Astrocyte (in vitro differentiated cells and primary cell): ENCODE measurements at regions not wholly inside any gene's neighbourhood (a gene's known extent, or its start where the extent isn't known, plus 50 kb on each side); places are given as distances from the start of the nearest gene placed in this dataset.

Experiments used
- DNase-seq: peaks from one replicate; pipeline ENCODE4 v3.0.0-alpha.2; 2010; ENCODE audit warnings: low read depth
- FAIRE-seq: peaks from 2 replicates; lab custom pipeline; 2011; peaks lifted over from hg19 to GRCh38; lab: Jason Lieb, UNC
- H2AFZ ChIP-seq: 2 replicates; pipeline ENCODE4 v1.6.0; 2012; ENCODE audit warnings: low read depth, low read length, inconsistent platforms
- H3K27ac ChIP-seq: 2 replicates; pipeline ENCODE4 v1.5.1; 2011; ENCODE audit warnings: low read depth, low read length, inconsistent platforms
- H3K27me3 ChIP-seq: 2 replicates; pipeline ENCODE4 v1.6.0; 2011; ENCODE audit warnings: low read length, inconsistent platforms; ENCODE audit not compliant: insufficient read depth
- H3K36me3 ChIP-seq: 2 replicates; pipeline ENCODE4 v1.5.1; 2011; ENCODE audit warnings: low read length, inconsistent platforms; ENCODE audit not compliant: insufficient read depth
- H3K4me1 ChIP-seq: 2 replicates; pipeline ENCODE4 v1.5.1; 2011; ENCODE audit warnings: low read length, inconsistent platforms; ENCODE audit not compliant: insufficient read depth
- H3K4me2 ChIP-seq: 2 replicates; pipeline ENCODE4 v1.6.0; 2012; ENCODE audit warnings: low read length, inconsistent platforms
- H3K4me3 ChIP-seq: 2 replicates; pipeline ENCODE4 v1.5.1; 2011; ENCODE audit warnings: low read depth, mild to moderate bottlenecking, low read length, inconsistent platforms; ENCODE audit not compliant: insufficient read depth
- H3K79me2 ChIP-seq: 2 replicates; pipeline ENCODE4 v1.6.0; 2012; ENCODE audit warnings: mild to moderate bottlenecking, low read length, inconsistent platforms; ENCODE audit not compliant: insufficient read depth
- H3K9ac ChIP-seq: 2 replicates; pipeline ENCODE4 v1.6.0; 2012; ENCODE audit warnings: mild to moderate bottlenecking, low read length, inconsistent platforms
- H3K9me3 ChIP-seq: 2 replicates; pipeline ENCODE4 v1.5.1; 2012; ENCODE audit warnings: low read depth, mild to moderate bottlenecking, low read length, inconsistent platforms; ENCODE audit not compliant: insufficient read depth
- H4K20me1 ChIP-seq: 2 replicates; pipeline ENCODE4 v1.6.0; 2012; ENCODE audit warnings: low read length, inconsistent platforms; ENCODE audit not compliant: insufficient read depth
- H3K27ac Mint-ChIP-seq: one replicate; pipeline ENCODE4 v1.8.0; 2021; ENCODE audit warnings: mild to moderate bottlenecking, mixed read lengths; ENCODE audit not compliant: unreplicated experiment
- H3K27me3 Mint-ChIP-seq: one replicate; pipeline ENCODE4 v1.8.0; 2021; ENCODE audit warnings: low read depth, mixed read lengths; ENCODE audit not compliant: unreplicated experiment
- H3K36me3 Mint-ChIP-seq: one replicate; pipeline ENCODE4 v1.8.0; 2021; ENCODE audit warnings: low read depth, mixed read lengths; ENCODE audit not compliant: unreplicated experiment
- H3K4me1 Mint-ChIP-seq: one replicate; pipeline ENCODE4 v1.8.0; 2021; ENCODE audit warnings: low read depth, mixed read lengths; ENCODE audit not compliant: unreplicated experiment
- H3K4me3 Mint-ChIP-seq: one replicate; pipeline ENCODE4 v1.8.0; 2021; ENCODE audit warnings: mild to moderate bottlenecking, moderate library complexity, mixed read lengths; ENCODE audit not compliant: unreplicated experiment
- H3K9me3 Mint-ChIP-seq: one replicate; pipeline ENCODE4 v1.8.0; 2021; ENCODE audit warnings: mild to moderate bottlenecking, mixed read lengths; ENCODE audit not compliant: unreplicated experiment
- EZH2 ChIP-seq: IDR thresholded peaks from 2 replicates; pipeline ENCODE4 v1.6.1; 2012; ENCODE audit warnings: mild to moderate bottlenecking, low read length, inconsistent platforms; ENCODE audit not compliant: insufficient read depth
- TF ChIP-seq, protein P1 (sequence below): IDR thresholded peaks from 2 replicates; pipeline ENCODE4 v1.5.1; 2011; ENCODE audit warnings: low read depth, mild to moderate bottlenecking, inconsistent platforms, low read length, moderate library complexity; ENCODE audit not compliant: insufficient read depth

DNA sequence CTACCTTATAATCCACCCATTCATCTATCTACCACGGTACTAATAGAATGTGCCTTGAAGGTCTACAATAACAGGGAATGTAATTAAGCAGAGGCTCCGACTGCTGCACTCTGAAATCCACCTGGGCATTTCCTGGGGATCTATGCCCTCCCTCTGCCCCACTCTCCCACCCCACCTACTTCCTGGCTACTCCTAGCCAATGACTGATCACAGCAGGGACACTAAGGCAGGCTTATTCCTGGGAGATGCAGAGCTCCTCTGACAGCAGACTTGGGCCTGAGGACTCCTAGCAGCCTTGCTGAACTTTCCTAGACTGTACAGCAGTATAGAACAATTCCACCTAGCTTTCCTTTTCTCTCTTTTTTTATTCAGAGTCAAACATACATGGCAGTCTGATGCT, 91.1 kb upstream of the DHRS4 start:
- H3K27ac Mint-ChIP-seq = no peak overlapping the region

DNA sequence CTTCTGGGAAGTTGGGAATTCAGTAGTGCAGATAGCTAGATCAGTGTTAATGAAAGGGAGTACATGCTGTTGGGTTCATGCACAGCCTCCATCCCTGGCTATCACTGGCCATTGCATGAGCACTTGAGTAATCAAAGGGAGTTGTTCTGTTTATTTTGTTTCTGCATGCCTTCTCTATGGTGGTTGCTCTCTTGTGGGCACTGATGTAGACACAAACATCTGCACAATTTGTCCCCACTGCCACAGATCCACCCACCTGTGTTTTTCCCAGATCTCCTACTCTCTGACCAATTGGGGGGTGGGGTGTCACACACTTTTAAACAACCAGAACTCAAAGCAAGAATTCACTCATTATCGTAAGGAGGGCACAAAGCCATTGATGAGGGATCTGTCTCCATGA, 89.7 kb upstream of the DHRS4 start:
- Mint-ChIP-seq H3K9me3 (no peaks in the 10 kb centered on the region), H3K27me3 (peaks cover 5% of the 10 kb centered on the region), H3K27ac (no peak overlapping the region)

More for the DNA sequence above, 91.1 kb upstream of the DHRS4 start:
- Histone ChIP-seq H3K27ac (no peak overlapping the region), H3K79me2 (no peaks in the 10 kb centered on the region), H3K36me3 (no peaks in the 10 kb centered on the region), H4K20me1 (no peaks in the 10 kb centered on the region), H3K4me1 (no peaks in the 10 kb centered on the region), H3K27me3 (no peaks in the 10 kb centered on the region), H2AFZ (no peak overlapping the region), H3K9me3 (no peaks in the 10 kb centered on the region), H3K9ac (no peak overlapping the region), H3K4me2 (no peak overlapping the region), H3K4me3 (no peak overlapping the region)
- Mint-ChIP-seq H3K4me1 (peaks cover 4% of the 10 kb centered on the region), H3K9me3 (no peaks in the 10 kb centered on the region), H3K27me3 (peaks cover 5% of the 10 kb centered on the region), H3K36me3 (no peaks in the 10 kb centered on the region), H3K4me3 (no peak overlapping the region)
- no peak for TF ChIP-seq EZH2
- TF ChIP-seq, protein P1, sequence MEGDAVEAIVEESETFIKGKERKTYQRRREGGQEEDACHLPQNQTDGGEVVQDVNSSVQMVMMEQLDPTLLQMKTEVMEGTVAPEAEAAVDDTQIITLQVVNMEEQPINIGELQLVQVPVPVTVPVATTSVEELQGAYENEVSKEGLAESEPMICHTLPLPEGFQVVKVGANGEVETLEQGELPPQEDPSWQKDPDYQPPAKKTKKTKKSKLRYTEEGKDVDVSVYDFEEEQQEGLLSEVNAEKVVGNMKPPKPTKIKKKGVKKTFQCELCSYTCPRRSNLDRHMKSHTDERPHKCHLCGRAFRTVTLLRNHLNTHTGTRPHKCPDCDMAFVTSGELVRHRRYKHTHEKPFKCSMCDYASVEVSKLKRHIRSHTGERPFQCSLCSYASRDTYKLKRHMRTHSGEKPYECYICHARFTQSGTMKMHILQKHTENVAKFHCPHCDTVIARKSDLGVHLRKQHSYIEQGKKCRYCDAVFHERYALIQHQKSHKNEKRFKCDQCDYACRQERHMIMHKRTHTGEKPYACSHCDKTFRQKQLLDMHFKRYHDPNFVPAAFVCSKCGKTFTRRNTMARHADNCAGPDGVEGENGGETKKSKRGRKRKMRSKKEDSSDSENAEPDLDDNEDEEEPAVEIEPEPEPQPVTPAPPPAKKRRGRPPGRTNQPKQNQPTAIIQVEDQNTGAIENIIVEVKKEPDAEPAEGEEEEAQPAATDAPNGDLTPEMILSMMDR = no peak
- DNase-seq (no peak), FAIRE-seq (no peak)

DNA sequence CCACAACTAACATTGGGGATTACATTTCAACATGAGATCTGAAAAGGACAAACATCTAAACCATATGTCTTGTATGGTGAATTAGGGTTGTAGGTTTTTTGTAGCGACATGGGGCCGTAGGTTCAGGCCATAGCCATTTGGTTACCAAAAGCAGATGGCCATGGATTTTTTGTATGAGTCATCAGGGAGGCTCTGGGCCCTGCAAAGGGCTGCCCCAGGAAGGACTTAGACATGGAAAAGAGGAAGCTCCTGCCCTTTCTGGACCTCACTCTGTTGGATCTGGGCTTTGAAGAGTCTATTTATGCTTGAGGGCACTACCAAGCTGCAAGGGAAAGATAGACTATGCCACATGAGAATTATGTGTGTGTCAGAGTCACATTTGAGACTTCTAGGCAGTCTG, 89.3 kb upstream of the DHRS4 start:
- Histone ChIP-seq H3K27me3 (no peaks in the 10 kb centered on the region), H3K27ac (no peak overlapping the region), H3K36me3 (no peaks in the 10 kb centered on the region), H3K4me1 (no peaks in the 10 kb centered on the region), H3K9ac (no peak overlapping the region), H3K79me2 (no peaks in the 10 kb centered on the region), H3K4me3 (no peak overlapping the region), H3K4me2 (no peak overlapping the region), H4K20me1 (no peaks in the 10 kb centered on the region), H2AFZ (no peak overlapping the region), H3K9me3 (no peaks in the 10 kb centered on the region)
- Mint-ChIP-seq H3K4me1 (peaks cover 4% of the 10 kb centered on the region), H3K36me3 (no peaks in the 10 kb centered on the region), H3K27me3 (peaks cover 6% of the 10 kb centered on the region), H3K4me3 (no peak overlapping the region), H3K27ac (no peak overlapping the region), H3K9me3 (no peaks in the 10 kb centered on the region)
- DNase-seq (no peak), FAIRE-seq (no peak)
- no peak for TF ChIP-seq EZH2
- TF ChIP-seq, protein P1 = no peak

More for the DNA sequence above, 89.7 kb upstream of the DHRS4 start:
- Histone ChIP-seq H3K36me3 (no peaks in the 10 kb centered on the region), H2AFZ (no peak overlapping the region), H3K9ac (no peak overlapping the region), H3K4me3 (no peak overlapping the region), H4K20me1 (no peaks in the 10 kb centered on the region), H3K27ac (no peak overlapping the region), H3K9me3 (no peaks in the 10 kb centered on the region), H3K4me2 (no peak overlapping the region), H3K79me2 (no peaks in the 10 kb centered on the region), H3K27me3 (no peaks in the 10 kb centered on the region), H3K4me1 (no peaks in the 10 kb centered on the region)
- H3K4me3 Mint-ChIP-seq = no peak overlapping the region
- no peaks in the 10 kb centered on the region for H3K36me3 Mint-ChIP-seq
- TF ChIP-seq, protein P1 = no peak
- no peak for TF ChIP-seq EZH2
- DNase-seq = no peak
- peaks cover 4% of the 10 kb centered on the region for H3K4me1 Mint-ChIP-seq
- no peak for FAIRE-seq
